ENCODE measurements at regions not wholly inside any gene's neighbourhood (a gene's known extent, or its start where the extent isn't known, plus 50 kb on each side); places are given as distances from the start of the nearest gene placed in this dataset.

DNA sequence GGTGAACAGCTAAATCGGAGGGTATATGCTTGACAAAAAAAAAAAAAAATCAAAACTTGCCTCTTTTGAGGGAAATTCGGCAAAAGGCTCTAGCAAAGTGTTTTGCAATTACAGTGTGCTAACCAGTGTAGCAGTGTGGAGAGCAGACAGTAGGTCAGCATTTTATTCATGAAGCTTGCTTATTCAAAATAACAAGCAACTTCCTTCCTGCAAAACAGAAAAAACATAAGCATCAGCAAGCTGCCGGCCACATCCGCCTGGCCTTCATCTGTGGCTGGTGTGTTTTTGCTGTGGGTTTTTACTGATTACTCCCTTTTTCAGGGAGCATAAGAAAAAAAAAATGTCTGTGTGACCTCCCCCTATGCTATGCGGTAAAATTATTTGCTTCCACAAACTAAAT, 434.1 kb downstream of the OCA2 start:
- Mint-ChIP-seq H3K27me3 (ENCODE audit: low read depth) (no peaks in the 10 kb centered on the region), H3K4me3 (no peak overlapping the region), H3K36me3 (peaks cover 19% of the 10 kb centered on the region), H3K4me1 (peaks cover 12% of the 10 kb centered on the region), H3K9me3 (peaks cover 32% of the 10 kb centered on the region), H3K27ac (peak overlapping the region; percentile 40; the same call in 1 of the 2 replicates)
- DNase-seq (ENCODE audit: low spot score) (no peak), ATAC-seq (no peak)
- POLR2A ChIA-PET: interaction anchor here (0.7 kb wide), 1 partner anchor 522 kb away, joined by 3 read pairs; no protein-coding TSS in a partner anchor
- TF ChIP-seq, protein P1, sequence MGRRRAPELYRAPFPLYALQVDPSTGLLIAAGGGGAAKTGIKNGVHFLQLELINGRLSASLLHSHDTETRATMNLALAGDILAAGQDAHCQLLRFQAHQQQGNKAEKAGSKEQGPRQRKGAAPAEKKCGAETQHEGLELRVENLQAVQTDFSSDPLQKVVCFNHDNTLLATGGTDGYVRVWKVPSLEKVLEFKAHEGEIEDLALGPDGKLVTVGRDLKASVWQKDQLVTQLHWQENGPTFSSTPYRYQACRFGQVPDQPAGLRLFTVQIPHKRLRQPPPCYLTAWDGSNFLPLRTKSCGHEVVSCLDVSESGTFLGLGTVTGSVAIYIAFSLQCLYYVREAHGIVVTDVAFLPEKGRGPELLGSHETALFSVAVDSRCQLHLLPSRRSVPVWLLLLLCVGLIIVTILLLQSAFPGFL (CRISPR knock-in tag; IDR thresholded peaks at IDR 0.05; ENCODE audit: borderline replicate concordance): no peak
- TF ChIP-seq HMGA2 (CRISPR knock-in tag; IDR thresholded peaks at IDR 0.05) (no peak), ATF3 (CRISPR knock-in tag; conservative IDR thresholded peaks at IDR 0.05) (no peak), ELF4 (CRISPR knock-in tag; IDR thresholded peaks at IDR 0.05; ENCODE audit: low read depth) (no peak), TCF7 (CRISPR knock-in tag; IDR thresholded peaks at IDR 0.05; ENCODE audit: low read depth) (no peak), TP53 (CRISPR knock-in tag; IDR thresholded peaks at IDR 0.05) (no peak), ETV6 (CRISPR knock-in tag; IDR thresholded peaks at IDR 0.05) (no peak), NR3C1 (CRISPR knock-in tag; conservative IDR thresholded peaks at IDR 0.05; ENCODE audit: low read depth) (no peak), GABPB1 (CRISPR knock-in tag; IDR thresholded peaks at IDR 0.05) (no peak), NFE2L1 (CRISPR knock-in tag; IDR thresholded peaks at IDR 0.05) (no peak), NR2C2 (CRISPR knock-in tag; IDR thresholded peaks at IDR 0.05) (no peak), ZNF219 (CRISPR knock-in tag; IDR thresholded peaks at IDR 0.05; ENCODE audit: borderline replicate concordance) (no peak), SMAD3 (CRISPR knock-in tag; IDR thresholded peaks at IDR 0.05; ENCODE audit: borderline replicate concordance) (no peak), KAT7 (CRISPR knock-in tag; IDR thresholded peaks at IDR 0.05; ENCODE audit: borderline replicate concordance) (no peak), E2F1 (CRISPR knock-in tag; IDR thresholded peaks at IDR 0.05) (no peak), FOXP4 (CRISPR knock-in tag; IDR thresholded peaks at IDR 0.05) (no peak)
- TF ChIP-seq, protein P2, sequence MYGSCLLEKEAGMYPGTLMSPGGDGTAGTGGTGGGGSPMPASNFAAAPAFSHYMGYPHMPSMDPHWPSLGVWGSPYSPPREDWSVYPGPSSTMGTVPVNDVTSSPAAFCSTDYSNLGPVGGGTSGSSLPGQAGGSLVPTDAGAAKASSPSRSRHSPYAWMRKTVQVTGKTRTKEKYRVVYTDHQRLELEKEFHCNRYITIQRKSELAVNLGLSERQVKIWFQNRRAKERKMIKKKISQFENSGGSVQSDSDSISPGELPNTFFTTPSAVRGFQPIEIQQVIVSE (CRISPR knock-in tag; IDR thresholded peaks at IDR 0.05; ENCODE audit: borderline replicate concordance): no peak
- TF ChIP-seq, protein P3, sequence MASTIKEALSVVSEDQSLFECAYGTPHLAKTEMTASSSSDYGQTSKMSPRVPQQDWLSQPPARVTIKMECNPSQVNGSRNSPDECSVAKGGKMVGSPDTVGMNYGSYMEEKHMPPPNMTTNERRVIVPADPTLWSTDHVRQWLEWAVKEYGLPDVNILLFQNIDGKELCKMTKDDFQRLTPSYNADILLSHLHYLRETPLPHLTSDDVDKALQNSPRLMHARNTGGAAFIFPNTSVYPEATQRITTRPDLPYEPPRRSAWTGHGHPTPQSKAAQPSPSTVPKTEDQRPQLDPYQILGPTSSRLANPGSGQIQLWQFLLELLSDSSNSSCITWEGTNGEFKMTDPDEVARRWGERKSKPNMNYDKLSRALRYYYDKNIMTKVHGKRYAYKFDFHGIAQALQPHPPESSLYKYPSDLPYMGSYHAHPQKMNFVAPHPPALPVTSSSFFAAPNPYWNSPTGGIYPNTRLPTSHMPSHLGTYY (CRISPR knock-in tag; IDR thresholded peaks at IDR 0.05): no peak
- TF ChIP-seq, protein P4, sequence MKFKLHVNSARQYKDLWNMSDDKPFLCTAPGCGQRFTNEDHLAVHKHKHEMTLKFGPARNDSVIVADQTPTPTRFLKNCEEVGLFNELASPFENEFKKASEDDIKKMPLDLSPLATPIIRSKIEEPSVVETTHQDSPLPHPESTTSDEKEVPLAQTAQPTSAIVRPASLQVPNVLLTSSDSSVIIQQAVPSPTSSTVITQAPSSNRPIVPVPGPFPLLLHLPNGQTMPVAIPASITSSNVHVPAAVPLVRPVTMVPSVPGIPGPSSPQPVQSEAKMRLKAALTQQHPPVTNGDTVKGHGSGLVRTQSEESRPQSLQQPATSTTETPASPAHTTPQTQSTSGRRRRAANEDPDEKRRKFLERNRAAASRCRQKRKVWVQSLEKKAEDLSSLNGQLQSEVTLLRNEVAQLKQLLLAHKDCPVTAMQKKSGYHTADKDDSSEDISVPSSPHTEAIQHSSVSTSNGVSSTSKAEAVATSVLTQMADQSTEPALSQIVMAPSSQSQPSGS (CRISPR knock-in tag; IDR thresholded peaks at IDR 0.05; ENCODE audit: borderline replicate concordance, low read depth): no peak
- CTCF ChIA-PET: interaction anchor here (3.6 kb wide), 1 partner anchor 16 kb away, joined by 27 read pairs; no protein-coding TSS in a partner anchor

Data from WTC11 (cell line).